PC-3 (cell line): ENCODE measurements at regions not wholly inside any gene's neighbourhood (a gene's known extent, or its start where the extent isn't known, plus 50 kb on each side); places are given as distances from the start of the nearest gene placed in this dataset.

Experiments
- ATAC-seq: fragments of 200-7000 bp; cut with Tn5 transposase; 2 replicates; pipeline ENCODE4 v1.9.1; 2020; ENCODE audit warnings: mild to moderate bottlenecking, moderate library complexity
- BruUV-seq: library from RNA; stranded (reverse); fragments of 400-500 nt; replicated peaks from 2 replicates; lab custom pipeline; 2021; lab: Mats Ljungman, UMichigan
- CTCF ChIA-PET: fragments of 300-600 bp; sonication (Branson Sonifier 250); formaldehyde crosslinking; loops from one replicate; lab custom pipeline; 2022; ENCODE audit warnings: antibody characterized with exemption; lab: Charles Lee
- POLR2A ChIA-PET: fragments of 300-600 bp; sonication (Branson Sonifier 250); formaldehyde crosslinking; loops from one replicate; lab custom pipeline; 2022; ENCODE audit warnings: antibody characterized with exemption; ENCODE audit not compliant: unreplicated experiment; lab: Charles Lee
- DNase-seq: peaks from one replicate; pipeline ENCODE4 v3.0.0-alpha.2; 2015
- H2AFZ ChIP-seq: fragments of 300-600 bp; sonication (generic); 2 replicates; pipeline ENCODE4 v1.6.0; 2016; ENCODE audit warnings: antibody characterized with exemption, low read length
- H3F3A ChIP-seq: fragments of 300-600 bp; sonication (generic); one replicate; pipeline ENCODE4 v1.6.0; 2017; ENCODE audit warnings: antibody characterized with exemption, low read length, control low read depth, mild to moderate bottlenecking; ENCODE audit not compliant: unreplicated experiment
- H3K27ac ChIP-seq: fragments of 300-600 bp; sonication (generic); 2 replicates; pipeline ENCODE4 v1.5.1; 2016; ENCODE audit warnings: mild to moderate bottlenecking, low read length
- H3K27me3 ChIP-seq: fragments of 300-600 bp; sonication (generic); 2 replicates; pipeline ENCODE4 v1.6.1; 2016; ENCODE audit warnings: low read length, mixed read lengths
- H3K36me3 ChIP-seq: fragments of 300-600 bp; sonication (generic); 2 replicates; pipeline ENCODE4 v1.6.1; 2016; ENCODE audit warnings: low read depth, mixed run types, low read length, mixed read lengths
- H3K4me1 ChIP-seq: fragments of 300-600 bp; sonication (generic); 2 replicates; pipeline ENCODE4 v1.5.1; 2016; ENCODE audit warnings: low read length; ENCODE audit not compliant: insufficient read depth
- H3K4me2 ChIP-seq: fragments of 300-600 bp; sonication (generic); 2 replicates; pipeline ENCODE4 v1.6.0; 2016; ENCODE audit warnings: low read length
- H3K4me3 ChIP-seq: fragments of 300-600 bp; sonication (generic); 2 replicates; pipeline ENCODE4 v1.5.1; 2016; ENCODE audit warnings: mild to moderate bottlenecking, low read length, mixed read lengths
- H3K79me2 ChIP-seq: fragments of 300-600 bp; sonication (generic); 2 replicates; pipeline ENCODE4 v1.6.1; 2017; ENCODE audit warnings: low read length, mixed read lengths
- H3K9ac ChIP-seq: fragments of 300-600 bp; sonication (generic); 2 replicates; pipeline ENCODE4 v1.6.0; 2016; ENCODE audit warnings: mild to moderate bottlenecking, low read length
- H3K9me2 ChIP-seq: fragments of 300-600 bp; sonication (generic); replicated peaks from 2 replicates; pipeline ENCODE4 v1.6.1; 2016; ENCODE audit warnings: mixed run types, low read length, mixed read lengths
- H3K9me3 ChIP-seq: fragments of 300-600 bp; sonication (generic); 2 replicates; pipeline ENCODE4 v1.6.1; 2016; ENCODE audit warnings: low read length, mixed read lengths
- H4K20me1 ChIP-seq: fragments of 300-600 bp; sonication (generic); 2 replicates; pipeline ENCODE4 v1.6.1; 2016; ENCODE audit warnings: low read length, mixed read lengths
- EZH2 ChIP-seq: fragments of 300-600 bp; sonication (generic); IDR thresholded peaks from one replicate; pipeline ENCODE4 v1.6.1; 2017; ENCODE audit warnings: antibody characterized with exemption, mild to moderate bottlenecking, low read length; ENCODE audit not compliant: unreplicated experiment
- EZH2phosphoT487 ChIP-seq: fragments of 300-600 bp; sonication (generic); IDR thresholded peaks from 2 replicates; pipeline ENCODE4 v1.6.1; 2018; ENCODE audit warnings: mild to moderate bottlenecking, antibody characterized with exemption, low read length, borderline replicate concordance
- intact Hi-C: fragments of 100-400 bp; cut with micrococcal nuclease; formaldehyde crosslinking; loops from 2 replicates; pipeline ENCODE4 v1.9.0; 2023
- TF ChIP-seq, protein P1 (sequence below): fragments of 300-600 bp; sonication (generic); conservative IDR thresholded peaks from 2 replicates; pipeline ENCODE4 v1.5.1; 2017; ENCODE audit warnings: antibody characterized with exemption, low read depth, mild to moderate bottlenecking, low read length

DNA sequence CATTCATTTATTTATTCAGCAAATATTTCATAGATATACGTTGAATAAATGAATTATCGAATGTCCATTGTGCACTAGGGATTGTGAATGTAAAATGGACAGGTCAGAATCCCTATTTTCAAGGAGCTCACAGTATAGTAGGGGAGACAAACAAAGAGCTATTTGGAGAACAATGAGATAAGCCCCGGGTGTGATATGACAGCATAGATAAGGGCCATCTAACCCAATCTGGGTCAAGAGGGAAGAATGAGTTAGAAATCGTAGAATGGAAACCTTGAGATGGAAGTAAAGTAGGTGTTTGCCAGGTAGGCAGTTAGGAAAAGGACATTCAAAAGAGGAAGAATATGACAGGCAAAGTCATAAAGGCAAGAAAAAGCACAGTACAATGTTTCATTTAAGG lies 132.2 kb upstream of the GOLGA6L4 start:
- H3K27ac ChIP-seq, result no peak overlapping the region
- TF ChIP-seq EZH2 (no peak), EZH2phosphoT487 (no peak)
- TF ChIP-seq, protein P1, sequence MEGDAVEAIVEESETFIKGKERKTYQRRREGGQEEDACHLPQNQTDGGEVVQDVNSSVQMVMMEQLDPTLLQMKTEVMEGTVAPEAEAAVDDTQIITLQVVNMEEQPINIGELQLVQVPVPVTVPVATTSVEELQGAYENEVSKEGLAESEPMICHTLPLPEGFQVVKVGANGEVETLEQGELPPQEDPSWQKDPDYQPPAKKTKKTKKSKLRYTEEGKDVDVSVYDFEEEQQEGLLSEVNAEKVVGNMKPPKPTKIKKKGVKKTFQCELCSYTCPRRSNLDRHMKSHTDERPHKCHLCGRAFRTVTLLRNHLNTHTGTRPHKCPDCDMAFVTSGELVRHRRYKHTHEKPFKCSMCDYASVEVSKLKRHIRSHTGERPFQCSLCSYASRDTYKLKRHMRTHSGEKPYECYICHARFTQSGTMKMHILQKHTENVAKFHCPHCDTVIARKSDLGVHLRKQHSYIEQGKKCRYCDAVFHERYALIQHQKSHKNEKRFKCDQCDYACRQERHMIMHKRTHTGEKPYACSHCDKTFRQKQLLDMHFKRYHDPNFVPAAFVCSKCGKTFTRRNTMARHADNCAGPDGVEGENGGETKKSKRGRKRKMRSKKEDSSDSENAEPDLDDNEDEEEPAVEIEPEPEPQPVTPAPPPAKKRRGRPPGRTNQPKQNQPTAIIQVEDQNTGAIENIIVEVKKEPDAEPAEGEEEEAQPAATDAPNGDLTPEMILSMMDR, result no peak
- H3K36me3 ChIP-seq, result no peaks in the 10 kb centered on the region
- intact Hi-C loops, result no loop called here
- no peak overlapping the region for H3K4me3 ChIP-seq
- H2AFZ ChIP-seq, result no peak overlapping the region
- no peak overlapping the region for H3K9ac ChIP-seq
- H4K20me1 ChIP-seq, result no peaks in the 10 kb centered on the region
- CTCF ChIA-PET, result no interaction called here
- no peaks in the 10 kb centered on the region for H3K4me1 ChIP-seq
- no peaks in the 10 kb centered on the region for H3K79me2 ChIP-seq
- BruUV-seq, result no TSS peak
- H3F3A ChIP-seq, result no peaks in the 10 kb centered on the region
- no peaks in the 10 kb centered on the region for H3K27me3 ChIP-seq
- H3K9me3 ChIP-seq, result no peaks in the 10 kb centered on the region
- no peak for ATAC-seq
- POLR2A ChIA-PET, result no interaction called here
- H3K4me2 ChIP-seq, result no peak overlapping the region
- H3K9me2 ChIP-seq, result no peaks in the 10 kb centered on the region
- no peak for DNase-seq

DNA sequence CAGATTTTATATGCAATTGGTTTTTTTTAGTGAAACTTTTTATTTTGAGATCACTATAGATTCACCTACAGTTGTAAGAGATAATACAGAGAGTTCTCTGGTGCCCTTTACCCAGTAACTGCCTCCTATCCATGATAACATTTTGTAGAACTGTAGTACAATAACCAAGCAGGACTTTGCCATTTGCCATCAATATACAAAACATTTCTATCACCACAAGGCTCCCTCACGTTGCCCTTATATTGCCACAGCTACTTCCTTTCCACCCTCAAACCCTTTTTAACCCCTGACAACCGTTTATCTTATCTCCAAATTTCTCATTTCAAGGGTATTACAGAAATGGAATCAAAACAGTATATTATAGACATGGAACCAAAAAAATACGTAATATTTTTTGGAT lies 130.7 kb upstream of the GOLGA6L4 start:
- no TSS peak for BruUV-seq
- Histone ChIP-seq H3K9me2 (no peaks in the 10 kb centered on the region), H3K9ac (no peak overlapping the region), H2AFZ (no peak overlapping the region), H3F3A (no peaks in the 10 kb centered on the region), H3K4me1 (no peaks in the 10 kb centered on the region), H3K79me2 (no peaks in the 10 kb centered on the region), H3K4me3 (no peak overlapping the region), H4K20me1 (no peaks in the 10 kb centered on the region), H3K27me3 (no peaks in the 10 kb centered on the region), H3K4me2 (no peak overlapping the region), H3K27ac (no peak overlapping the region), H3K9me3 (no peaks in the 10 kb centered on the region), H3K36me3 (no peaks in the 10 kb centered on the region)
- CTCF ChIA-PET, result no interaction called here
- intact Hi-C loops, result no loop called here
- POLR2A ChIA-PET, result no interaction called here
- no peak for ATAC-seq
- DNase-seq, result no peak
- no peak for TF ChIP-seq EZH2phosphoT487

DNA sequence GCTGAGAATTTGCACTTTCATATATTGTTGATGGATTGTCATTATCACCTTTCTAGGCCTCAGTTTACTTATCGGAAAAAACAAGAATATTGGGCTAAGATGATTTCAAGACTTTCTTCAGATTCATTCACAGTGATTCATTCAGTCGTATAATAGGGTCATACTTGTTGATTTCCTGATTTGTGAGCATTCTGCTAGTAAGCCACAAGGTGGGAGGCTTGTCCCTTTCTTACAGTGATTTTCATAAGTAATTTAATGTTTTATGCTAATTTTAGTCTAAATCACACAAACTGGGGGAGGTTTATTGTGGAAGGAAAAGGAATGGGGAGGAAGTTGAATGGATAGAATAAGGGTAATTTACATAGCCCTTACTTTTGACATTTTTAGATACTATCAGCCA lies 126.8 kb upstream of the GOLGA6L4 start:
- no peak for ATAC-seq
- POLR2A ChIA-PET, result no interaction called here
- Histone ChIP-seq H3K9me2 (no peaks in the 10 kb centered on the region), H4K20me1 (no peaks in the 10 kb centered on the region), H3K79me2 (no peaks in the 10 kb centered on the region), H3K27ac (no peak overlapping the region), H3K36me3 (no peaks in the 10 kb centered on the region), H3K9me3 (no peaks in the 10 kb centered on the region), H3K27me3 (no peaks in the 10 kb centered on the region), H3K4me2 (no peak overlapping the region), H2AFZ (no peak overlapping the region), H3F3A (no peaks in the 10 kb centered on the region), H3K9ac (no peak overlapping the region), H3K4me1 (peaks cover 5% of the 10 kb centered on the region; the same call in 1 of the 2 replicates), H3K4me3 (no peak overlapping the region)
- peak; percentile 53 for DNase-seq
- BruUV-seq, result no TSS peak
- TF ChIP-seq EZH2 (no peak), EZH2phosphoT487 (no peak)
- TF ChIP-seq, protein P1, result peak; percentile 62
- intact Hi-C loops, result no loop called here
- CTCF ChIA-PET, result no interaction called here
